ENCODE measurements at regions not wholly inside any gene's neighbourhood (a gene's known extent, or its start where the extent isn't known, plus 50 kb on each side); places are given as distances from the start of the nearest gene placed in this dataset.

DNA sequence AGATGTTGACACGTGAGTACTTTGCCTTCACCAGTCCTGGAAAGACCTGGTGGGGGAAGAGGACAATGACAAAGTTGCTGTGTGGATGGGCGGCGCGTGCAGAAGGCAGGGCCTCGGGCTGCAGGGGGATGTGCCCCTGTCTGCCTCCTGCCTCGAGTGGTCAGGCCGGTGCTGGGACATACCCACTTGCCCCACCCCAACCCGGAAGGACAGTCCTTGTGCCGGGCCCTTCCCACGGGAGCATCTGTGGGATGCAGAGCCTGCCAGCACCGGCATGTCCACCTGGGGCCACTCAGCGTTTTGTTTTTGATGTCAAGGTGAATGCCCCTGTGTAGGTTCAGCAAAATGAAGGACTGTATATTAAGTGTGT lies 60.5 kb upstream of the BHLHE23 start:
- no peak for DNase-seq

DNA sequence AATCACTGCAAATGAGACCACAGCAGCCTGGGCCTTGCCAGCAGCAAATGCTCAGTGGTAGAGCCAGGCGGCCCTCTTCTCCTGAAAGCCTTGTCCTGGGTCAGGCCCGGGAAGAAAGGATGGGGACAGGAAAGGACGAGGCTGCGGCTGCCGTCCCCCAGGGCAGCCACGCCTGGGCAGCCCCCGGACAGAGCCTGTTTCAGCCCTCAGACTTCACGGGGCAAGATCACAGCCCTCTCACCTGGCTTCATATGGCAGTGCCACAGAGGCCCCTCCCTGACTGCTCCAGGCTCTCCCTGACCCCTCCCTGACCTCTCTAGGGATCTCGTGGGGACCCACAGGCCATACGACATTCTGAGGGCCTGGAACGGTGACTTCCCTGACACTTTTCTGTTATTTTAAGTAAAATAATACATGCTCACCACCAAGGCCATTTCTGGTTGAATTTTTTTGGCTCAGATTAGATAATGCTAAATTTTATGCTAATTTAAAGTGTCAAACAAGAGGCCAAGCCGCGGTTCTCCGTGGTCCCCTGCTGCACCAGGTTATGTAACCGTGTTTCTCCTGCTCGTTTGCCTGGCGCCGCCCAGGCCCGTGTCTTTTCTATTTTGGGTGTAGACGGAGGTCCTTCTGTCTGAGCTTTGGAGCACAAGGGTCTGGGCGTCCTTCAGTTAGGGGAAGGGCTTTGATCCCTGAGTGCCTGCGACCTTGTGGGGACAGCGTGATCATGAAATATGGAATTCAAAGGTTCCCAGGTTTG lies 59.9 kb upstream of the BHLHE23 start:
- DNase-seq, result no peak

DNA sequence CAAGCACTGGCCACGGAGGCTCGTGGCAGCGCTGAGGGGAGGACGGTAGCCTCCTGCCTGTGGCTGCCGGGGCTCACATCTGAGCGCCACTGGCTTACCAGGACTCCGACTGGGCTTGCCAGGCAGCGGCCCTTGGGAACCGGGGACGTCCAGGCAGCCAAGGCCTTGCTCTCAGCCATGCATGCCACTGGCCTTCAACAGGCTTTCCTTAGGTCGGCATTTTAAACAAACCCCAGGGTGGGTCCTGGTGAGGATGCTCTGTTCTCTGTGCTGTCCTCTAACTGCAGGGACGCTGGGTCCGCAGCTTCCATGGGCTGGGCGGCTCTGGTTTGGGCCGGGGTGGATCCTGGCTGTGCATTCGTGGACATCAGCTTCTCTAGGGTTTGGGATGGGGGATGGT lies 59.1 kb upstream of the BHLHE23 start:
- no peak for DNase-seq

DNA sequence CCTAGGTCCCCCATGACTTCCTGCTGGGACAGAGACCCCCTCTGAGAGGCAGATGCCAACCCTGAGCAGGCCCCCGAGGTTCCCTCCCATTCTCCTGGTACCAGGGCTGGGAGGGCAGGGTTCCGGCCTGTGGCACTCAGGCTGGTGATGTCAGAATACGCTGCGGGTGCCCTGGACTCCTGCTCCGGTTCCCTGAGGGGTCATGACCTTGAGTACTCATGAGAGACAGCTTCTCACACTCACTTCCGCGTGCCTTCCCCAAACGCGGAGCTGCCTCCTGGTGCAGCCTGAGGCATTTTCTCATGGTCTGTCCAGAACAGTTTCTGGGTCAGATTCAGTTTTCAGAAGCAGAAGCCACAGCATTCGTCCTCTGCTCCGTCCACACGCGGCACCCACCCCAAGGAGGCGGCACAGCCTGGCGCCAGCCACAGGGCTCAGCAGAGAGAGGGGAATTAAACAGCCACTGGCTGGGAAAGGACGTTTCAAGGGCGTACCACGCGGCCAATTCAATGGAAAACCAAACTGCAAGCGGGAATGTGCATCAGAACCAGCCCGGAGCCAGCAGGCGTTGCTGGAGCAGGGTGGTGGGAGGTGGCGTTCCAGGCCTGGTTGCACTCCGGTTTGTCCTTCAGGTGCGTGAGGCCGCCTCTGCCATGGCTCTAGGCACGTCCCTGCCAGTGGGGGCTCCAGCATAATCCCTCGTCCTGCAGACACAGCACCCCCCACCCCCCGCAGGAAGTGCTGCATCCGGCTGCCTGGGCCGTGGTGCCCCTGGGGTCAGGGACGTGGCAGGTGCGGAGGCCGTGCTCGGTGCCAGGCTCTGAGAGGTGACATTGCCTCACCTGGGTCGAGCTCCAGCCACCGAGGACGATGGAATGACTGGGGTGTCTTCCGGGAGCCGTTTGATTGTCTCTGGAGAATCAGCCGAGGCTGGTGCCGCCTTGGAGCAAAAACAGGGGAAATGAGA lies 58.3 kb upstream of the BHLHE23 start:
- DNase-seq, result peak; percentile 24

DNA sequence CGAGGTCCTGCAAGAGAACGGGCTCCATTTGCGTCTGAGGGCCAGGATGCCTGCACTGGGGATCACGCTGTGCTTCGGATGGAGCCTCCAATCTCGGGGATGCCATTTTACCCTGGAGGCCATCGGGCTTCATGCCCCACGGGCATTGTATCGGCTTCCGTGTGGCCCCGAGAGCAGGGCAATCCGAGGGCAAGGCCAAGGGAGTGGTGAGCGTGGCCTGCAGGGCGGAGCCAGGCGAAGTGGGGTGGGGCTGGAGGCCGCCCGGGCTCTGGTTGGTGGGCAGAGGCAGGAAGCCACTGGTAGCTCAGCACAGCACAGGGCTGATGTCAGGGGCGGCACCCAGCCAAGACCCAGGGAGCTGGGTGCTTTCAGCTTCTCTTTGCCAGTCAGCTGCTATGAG lies 57.5 kb upstream of the BHLHE23 start:
- DNase-seq, result no peak

DNA sequence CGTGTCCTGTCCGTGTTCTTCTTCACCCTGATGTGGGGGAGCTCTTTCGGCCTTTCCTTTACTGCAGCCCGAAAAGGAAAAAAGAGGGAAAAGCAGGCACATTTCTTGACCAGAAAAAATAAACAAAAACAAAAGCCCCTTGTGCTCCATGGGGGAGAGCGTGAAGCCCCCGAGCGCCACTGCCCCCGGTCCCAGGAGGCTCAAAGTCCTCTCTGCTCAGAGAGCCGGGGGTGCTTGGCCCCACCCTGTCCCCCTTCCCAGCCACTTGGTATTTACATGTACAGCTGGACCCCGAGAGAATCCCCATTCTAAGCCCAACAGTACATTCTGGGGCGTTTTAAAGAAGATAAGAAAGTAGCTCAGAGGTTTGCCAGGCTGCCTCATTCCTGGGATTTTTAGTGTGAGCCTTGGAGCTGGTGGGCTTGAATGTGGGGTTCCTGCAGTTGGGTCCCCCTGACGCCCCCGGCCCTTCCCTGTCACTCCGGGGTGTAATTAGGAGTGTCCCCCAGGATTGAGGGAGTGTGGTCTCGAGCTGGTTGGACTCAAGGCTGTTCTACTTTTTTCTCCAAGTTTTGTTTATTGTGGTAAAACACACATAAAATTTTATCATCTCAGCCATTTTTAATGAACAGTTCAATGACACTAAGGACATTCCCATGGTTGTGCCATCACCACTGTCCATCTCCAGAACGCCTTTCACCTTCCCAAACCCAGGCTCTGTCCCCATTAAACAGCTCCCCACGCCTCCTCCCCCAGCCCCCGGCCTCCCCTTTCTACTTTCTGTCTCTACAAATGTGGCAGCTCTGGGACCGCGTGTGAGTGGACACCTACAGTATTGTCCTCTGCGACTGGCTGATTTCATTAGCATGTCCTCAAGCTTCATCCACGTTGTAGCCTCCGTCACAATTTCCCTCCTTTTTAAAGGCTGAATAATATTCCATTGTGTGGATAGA lies 55.7 kb upstream of the BHLHE23 start:
- peak; percentile 21 for DNase-seq

DNA sequence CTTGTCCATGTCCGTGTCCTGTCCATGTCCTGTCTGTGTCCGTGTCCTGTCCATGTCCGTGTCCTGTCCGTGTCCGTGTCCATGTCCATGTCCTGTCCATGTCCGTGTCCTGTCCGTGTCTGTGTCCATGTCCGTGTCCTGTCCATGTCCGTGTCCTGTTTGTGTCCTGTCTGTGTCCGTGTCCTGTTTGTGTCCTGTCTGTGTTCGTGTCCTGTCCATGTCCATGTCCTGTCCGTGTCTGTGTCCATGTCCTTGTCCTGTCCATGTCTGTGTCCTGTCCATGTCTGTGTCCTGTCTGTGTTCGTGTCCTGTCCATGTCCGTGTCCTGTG lies 55.0 kb upstream of the BHLHE23 start:
- peak; percentile 6 for DNase-seq

DNA sequence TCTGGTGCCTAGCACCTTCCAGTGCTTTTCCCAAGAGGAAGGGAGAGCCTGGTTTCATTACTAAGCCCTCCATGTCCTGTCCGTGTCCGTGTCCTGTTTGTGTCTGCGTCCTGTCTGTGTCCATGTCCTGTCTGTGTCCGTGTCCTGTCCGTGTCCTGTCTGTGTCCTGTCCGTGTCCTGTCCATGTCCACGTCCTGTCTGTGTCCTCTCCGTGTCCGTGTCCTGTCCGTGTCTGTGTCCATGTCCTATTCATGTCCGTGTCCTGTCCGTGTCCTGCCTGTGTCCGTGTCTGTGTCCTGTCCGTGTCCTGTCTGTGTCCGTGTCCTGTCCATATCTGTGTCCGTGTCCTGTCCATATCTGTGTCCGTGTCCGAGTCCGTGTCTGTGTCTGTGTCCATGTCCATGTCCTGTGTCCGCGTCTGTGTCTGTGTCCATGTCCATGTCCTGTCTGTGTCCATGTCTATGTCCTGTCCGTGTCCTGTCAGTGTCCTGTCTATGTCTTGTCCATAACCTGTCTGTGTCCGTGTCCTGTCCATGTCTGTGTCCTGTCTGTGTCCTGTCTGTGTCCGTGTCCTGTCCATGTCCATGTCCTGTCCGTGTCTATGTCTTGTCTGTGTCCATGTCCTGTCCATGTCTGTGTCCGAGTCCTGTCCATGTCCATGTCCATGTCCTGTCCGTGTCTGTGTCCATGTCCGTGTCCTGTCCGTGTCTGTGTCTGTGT lies 54.4 kb upstream of the BHLHE23 start:
- peak; percentile 15 for DNase-seq

DNA sequence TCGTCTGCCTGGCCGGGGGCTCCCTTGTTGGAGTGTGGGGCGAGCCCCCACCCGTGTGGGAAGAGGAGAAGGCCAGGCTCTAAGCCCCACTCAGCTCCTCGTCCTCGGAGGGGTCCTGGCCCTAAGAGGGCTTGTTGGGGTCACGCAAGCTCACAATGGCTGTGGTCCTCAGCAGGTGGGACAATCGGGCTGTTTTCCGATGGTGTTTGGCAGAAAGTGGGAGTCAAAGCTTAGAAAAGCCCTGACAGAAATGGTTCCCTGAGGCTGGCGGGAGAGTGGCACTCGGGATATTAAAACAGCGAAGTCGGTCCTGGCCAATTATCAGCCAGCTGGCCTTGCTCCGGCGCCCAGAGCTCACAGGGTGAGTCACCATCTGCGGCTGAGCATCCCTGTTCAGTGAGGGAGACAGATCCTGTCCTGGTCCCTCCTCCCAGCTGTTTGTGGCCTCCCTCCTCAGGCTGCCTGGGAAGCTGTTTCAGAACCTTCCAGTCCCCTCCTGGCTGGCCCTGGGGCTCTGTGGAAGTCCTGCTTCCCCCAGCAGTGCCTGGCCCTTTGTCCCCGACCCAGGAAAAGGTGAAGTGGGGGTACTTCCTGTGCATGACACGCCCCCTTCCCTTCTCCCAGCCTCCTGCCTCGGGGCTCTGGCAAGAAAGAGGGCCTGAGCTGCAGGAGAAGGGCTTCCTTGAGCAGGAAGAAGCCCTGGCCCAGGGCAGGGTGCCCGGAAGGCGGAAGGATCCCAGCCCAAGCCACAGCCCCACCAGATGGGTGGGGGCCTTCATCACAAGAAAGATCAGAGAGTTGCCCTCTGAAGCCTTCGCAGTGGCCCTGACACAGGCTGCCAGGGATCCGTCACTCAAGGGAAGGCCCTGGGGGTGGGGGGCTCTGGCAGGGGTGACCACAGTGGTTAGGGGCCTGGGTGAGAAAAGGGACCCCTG lies 53.6 kb upstream of the BHLHE23 start:
- DNase-seq, result peak; percentile 18

GRCh38 chr20:63059684-63060056 lies 52.9 kb upstream of the BHLHE23 start:
- DNase-seq, result peak; percentile 12

DNA sequence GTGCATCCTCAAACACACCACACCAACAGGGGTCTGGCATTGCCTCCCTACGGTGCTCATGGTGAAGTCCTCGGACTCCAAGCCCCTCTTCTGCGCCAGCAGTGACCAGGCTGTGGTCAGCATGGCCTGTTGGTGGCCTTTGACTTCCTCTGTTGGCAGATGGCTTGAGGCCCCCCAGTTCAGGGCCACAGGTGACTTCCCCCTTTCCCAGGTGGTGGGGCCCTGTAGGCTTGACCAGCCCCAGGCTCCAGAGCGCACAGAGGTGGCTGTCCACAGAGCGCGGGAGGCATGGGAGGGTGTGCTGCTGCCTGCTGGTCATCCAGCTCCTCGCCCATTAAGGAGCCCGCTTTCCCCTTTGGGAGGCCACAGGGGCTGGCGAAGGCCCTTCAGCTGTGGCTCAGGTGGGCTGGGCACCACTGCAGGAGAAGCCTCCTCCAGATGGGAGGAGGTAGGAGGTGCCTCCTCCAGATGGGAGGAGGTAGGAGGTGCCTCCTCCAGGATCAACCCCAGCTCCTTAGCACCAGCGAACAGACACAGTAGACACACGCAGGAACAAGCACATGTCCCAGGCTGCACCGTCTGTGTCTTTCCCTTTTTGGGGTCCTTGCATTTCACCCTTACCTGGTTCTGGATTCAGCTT lies 52.1 kb upstream of the BHLHE23 start:
- DNase-seq, result peak; percentile 23

DNA sequence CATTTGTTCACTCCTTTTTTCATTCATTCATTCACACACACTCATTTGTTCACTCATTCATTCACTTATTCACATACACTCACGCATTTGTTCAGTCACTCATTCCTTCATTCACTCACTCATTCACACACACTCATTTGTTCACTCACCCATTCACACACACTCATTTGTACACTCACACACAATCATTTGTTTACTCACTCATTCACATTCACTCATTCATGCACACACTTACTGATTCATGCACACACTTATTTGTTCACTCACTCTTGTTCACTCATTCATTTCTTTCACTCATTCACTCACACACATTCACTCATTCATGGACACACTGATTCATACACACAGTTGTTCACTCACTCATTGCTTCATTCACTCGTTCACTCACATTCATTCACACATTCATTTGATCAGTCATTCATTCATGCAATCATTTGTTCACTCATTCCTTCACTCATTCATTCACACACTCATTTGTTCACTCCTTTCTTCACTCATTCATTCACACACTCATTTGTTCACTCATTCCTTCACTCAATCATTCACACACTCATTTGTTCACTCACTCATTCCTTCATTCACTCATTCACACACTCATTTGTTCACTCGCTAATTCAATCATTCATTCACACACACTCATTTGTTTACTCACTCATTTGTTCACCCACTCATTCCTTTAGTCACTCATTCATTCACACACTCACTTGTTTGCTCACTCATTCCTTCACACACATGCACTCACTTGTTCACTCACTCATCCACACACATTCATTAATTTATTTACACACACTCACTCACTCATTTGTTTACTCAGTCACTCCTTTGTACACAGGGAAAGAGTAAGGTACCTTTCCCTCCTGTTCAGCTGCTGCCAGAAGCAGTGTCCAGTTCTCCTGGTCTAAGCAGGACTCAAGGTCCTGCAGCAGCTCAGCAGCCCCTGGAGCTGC lies 50.7 kb upstream of the BHLHE23 start:
- no peak for DNase-seq

GRCh38 chr20:63056236-63057170 lies 49.7 kb upstream of the BHLHE23 start:
- DNase-seq, result peak; percentile 52
